ENCODE measurements at regions not wholly inside any gene's neighbourhood (a gene's known extent, or its start where the extent isn't known, plus 50 kb on each side); places are given as distances from the start of the nearest gene placed in this dataset.

DNA sequence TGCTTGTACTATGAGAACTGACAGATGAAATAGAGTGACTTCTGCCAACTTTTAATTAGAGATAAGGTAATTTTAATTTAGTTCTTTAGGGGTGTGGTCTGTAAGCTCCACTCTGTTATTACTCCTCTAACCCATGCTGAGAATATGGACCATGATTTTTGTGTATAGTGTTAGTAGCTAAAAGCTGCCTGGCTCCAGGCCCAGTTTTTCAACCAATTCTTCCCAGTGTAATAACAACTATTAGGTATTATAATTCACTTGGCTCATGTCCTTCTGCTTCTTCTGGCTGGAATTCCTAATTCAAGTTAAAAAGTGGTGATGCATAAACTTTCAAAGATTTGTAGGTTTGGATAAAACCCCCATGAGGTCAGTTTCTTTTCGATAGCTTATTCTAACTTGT is 216.3 kb downstream of the ISL1 start:
- no peak overlapping the region for H3K4me3 ChIP-seq (ENCODE audit: low read depth, low read length)
- TF ChIP-seq, protein P1, sequence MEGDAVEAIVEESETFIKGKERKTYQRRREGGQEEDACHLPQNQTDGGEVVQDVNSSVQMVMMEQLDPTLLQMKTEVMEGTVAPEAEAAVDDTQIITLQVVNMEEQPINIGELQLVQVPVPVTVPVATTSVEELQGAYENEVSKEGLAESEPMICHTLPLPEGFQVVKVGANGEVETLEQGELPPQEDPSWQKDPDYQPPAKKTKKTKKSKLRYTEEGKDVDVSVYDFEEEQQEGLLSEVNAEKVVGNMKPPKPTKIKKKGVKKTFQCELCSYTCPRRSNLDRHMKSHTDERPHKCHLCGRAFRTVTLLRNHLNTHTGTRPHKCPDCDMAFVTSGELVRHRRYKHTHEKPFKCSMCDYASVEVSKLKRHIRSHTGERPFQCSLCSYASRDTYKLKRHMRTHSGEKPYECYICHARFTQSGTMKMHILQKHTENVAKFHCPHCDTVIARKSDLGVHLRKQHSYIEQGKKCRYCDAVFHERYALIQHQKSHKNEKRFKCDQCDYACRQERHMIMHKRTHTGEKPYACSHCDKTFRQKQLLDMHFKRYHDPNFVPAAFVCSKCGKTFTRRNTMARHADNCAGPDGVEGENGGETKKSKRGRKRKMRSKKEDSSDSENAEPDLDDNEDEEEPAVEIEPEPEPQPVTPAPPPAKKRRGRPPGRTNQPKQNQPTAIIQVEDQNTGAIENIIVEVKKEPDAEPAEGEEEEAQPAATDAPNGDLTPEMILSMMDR (IDR thresholded peaks at IDR 0.05; ENCODE audit: insufficient read depth, low read length, poor library complexity, severe bottlenecking): no peak
- DNase-seq (ENCODE audit: low read depth): no peak

DNA sequence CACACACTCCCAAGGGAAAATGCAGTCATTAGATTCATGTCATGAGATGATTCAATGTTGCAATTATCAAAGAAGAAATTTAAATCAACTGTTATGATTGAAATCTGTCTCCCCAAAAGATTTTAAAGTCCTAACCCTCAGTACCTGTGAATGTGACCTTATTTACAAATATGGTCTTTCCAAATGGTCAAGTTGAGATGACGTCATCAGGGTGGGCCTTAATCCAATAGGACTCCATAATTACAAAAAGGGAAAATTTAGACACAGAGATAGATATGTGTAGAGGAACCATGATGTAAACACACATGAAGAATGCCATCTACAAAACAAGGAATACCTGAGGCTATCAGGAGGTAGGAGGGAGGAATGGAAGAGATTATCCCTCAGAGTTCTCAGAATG is 221.1 kb downstream of the ISL1 start:
- TF ChIP-seq, protein P1 (IDR thresholded peaks at IDR 0.05; ENCODE audit: insufficient read depth, low read length, poor library complexity, severe bottlenecking): no peak

More for the DNA sequence above, 216.3 kb downstream of the ISL1 start:
- H3K36me3 ChIP-seq (ENCODE audit: control insufficient read depth, insufficient read depth, low read length): no peaks in the 10 kb centered on the region
- H3K27me3 ChIP-seq (ENCODE audit: control insufficient read depth, insufficient read depth, low read length): no peaks in the 10 kb centered on the region

DNA sequence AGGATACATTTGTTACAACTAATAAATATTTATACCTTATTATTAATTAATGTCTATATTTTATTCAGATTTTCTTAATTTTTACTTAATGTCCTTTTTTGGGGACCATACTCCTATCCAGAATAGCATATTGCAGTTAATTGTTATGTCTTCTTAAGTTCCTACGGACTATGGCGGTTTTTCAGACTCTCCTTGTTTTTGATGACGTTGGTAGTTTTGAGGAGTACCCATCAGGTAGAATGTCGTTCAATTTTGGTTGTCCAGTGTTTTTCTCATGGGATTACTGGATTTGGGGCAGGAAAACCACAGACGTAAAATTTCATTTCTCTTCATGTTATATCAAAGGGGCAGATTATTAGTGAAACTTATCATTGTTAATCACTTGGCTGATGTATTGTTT is 223.7 kb downstream of the ISL1 start:
- TF ChIP-seq, protein P1 (IDR thresholded peaks at IDR 0.05; ENCODE audit: insufficient read depth, low read length, poor library complexity, severe bottlenecking): no peak
- Histone ChIP-seq H3K36me3 (ENCODE audit: control insufficient read depth, insufficient read depth, low read length) (no peaks in the 10 kb centered on the region), H3K4me3 (ENCODE audit: low read depth, low read length) (no peak overlapping the region), H3K27me3 (ENCODE audit: control insufficient read depth, insufficient read depth, low read length) (no peaks in the 10 kb centered on the region)
- DNase-seq (ENCODE audit: low read depth): no peak

More for the DNA sequence above, 221.1 kb downstream of the ISL1 start:
- no peak overlapping the region for H3K4me3 ChIP-seq (ENCODE audit: low read depth, low read length)
- DNase-seq (ENCODE audit: low read depth): no peak
- no peaks in the 10 kb centered on the region for H3K36me3 ChIP-seq (ENCODE audit: control insufficient read depth, insufficient read depth, low read length)
- H3K27me3 ChIP-seq (ENCODE audit: control insufficient read depth, insufficient read depth, low read length): no peaks in the 10 kb centered on the region

DNA sequence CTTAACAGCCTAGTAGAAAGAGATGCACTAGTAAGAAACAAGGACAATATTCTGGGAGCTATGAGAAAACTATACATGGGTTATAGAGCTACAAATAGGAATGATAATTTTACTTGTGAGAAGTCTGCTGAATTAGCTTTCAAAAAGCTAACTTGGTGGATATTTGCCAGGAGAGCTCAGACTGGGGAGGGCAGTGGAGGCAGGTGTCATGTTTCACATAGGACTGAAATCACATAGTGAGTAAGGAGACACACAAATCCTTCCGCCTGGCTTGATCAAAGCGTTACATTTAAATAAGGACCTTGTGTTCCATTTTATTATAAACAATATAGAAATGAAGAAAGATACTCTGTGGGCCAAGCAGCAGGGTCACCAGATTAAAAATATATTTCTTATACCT is 235.0 kb downstream of the ISL1 start:
- TF ChIP-seq, protein P1 (IDR thresholded peaks at IDR 0.05; ENCODE audit: insufficient read depth, low read length, poor library complexity, severe bottlenecking): no peak
- Histone ChIP-seq H3K27me3 (ENCODE audit: control insufficient read depth, insufficient read depth, low read length) (no peaks in the 10 kb centered on the region), H3K36me3 (ENCODE audit: control insufficient read depth, insufficient read depth, low read length) (no peaks in the 10 kb centered on the region), H3K4me3 (ENCODE audit: low read depth, low read length) (no peak overlapping the region)
- DNase-seq (ENCODE audit: low read depth): no peak

DNA sequence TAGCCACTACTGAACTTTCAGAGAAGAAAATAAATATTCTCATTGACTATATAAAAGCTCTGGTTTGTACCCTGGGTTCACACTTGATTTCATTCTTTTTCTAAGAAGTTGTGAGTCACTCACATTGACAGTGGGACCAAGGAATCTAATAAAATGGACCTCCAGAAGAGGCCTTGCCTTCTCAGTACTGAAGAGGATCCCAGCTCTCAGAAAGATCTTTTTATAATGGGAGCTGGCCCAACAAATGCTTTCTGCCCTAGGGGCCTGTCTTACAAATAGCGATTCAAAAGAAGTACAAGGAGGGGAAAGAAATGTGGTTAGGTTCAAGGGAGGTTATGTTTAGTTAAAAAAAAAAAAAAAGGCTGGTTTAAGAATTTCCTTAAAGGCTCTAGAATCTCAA is 237.9 kb downstream of the ISL1 start:
- no peak overlapping the region for H3K4me3 ChIP-seq (ENCODE audit: low read depth, low read length)
- H3K36me3 ChIP-seq (ENCODE audit: control insufficient read depth, insufficient read depth, low read length): no peaks in the 10 kb centered on the region
- H3K27me3 ChIP-seq (ENCODE audit: control insufficient read depth, insufficient read depth, low read length): no peaks in the 10 kb centered on the region
- TF ChIP-seq, protein P1 (IDR thresholded peaks at IDR 0.05; ENCODE audit: insufficient read depth, low read length, poor library complexity, severe bottlenecking): no peak
- DNase-seq (ENCODE audit: low read depth): no peak

DNA sequence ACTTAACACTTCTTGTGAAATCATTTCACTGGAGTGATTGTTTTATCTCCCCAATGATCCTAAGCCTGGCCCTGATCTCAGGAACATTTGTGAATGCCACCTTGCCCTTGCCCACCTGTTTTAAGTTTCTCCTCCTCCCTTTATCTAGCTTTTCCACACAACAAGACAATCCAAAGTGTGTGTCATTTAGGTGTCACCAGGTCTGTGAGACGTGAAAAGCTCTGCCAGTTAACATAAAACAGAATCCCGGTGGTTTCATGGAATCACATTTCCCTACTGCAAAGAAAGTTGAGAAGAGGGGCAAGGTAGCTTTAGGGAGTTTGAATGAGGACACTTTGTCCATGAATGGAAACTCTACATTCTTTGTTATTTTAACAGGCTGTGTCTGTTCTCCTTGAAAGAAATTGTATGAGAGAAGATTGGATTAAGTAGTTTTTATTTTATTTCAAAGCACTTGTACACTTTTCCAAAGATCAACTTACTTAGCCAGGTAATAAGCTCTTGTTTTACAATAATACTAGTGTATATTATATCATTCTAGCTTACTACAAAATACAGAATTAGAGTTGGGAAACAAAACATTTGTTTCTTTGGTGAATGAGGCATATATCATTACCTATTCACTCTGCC is 239.0 kb downstream of the ISL1 start:
- no peak for DNase-seq (ENCODE audit: low read depth)
- Histone ChIP-seq H3K36me3 (ENCODE audit: control insufficient read depth, insufficient read depth, low read length) (no peaks in the 10 kb centered on the region), H3K4me3 (ENCODE audit: low read depth, low read length) (no peak overlapping the region), H3K27me3 (ENCODE audit: control insufficient read depth, insufficient read depth, low read length) (no peaks in the 10 kb centered on the region)
- TF ChIP-seq, protein P1 (IDR thresholded peaks at IDR 0.05; ENCODE audit: insufficient read depth, low read length, poor library complexity, severe bottlenecking): no peak

Data from kidney epithelial cell (primary cell).